HG03095 (cell line): ENCODE measurements at regions not wholly inside any gene's neighbourhood (a gene's known extent, or its start where the extent isn't known, plus 50 kb on each side); places are given as distances from the start of the nearest gene placed in this dataset.

Source experiments
- ATAC-seq: cut with Tn5 transposase; IDR thresholded peaks from one replicate; pipeline ENCODE4 v1.9.1; 2021; ENCODE audit warnings: moderate library complexity; ENCODE audit not compliant: unreplicated experiment

GRCh38 chr16:73389085-73389484 lies 341.2 kb upstream of the ZFHX3 start:
- no peak for ATAC-seq

GRCh38 chr16:73387979-73388378 lies 340.1 kb upstream of the ZFHX3 start:
- no peak for ATAC-seq

- no peak for ATAC-seq
Observed at GRCh38 chr16:73385696-73386095, 337.8 kb upstream of the ZFHX3 start.

GRCh38 chr16:73384506-73385089 lies 336.7 kb upstream of the ZFHX3 start:
- ATAC-seq = no peak

GRCh38 chr16:73383988-73384365 lies 336.0 kb upstream of the ZFHX3 start:
- no peak for ATAC-seq

- ATAC-seq = no peak
Observed at GRCh38 chr16:73383195-73383987, 335.5 kb upstream of the ZFHX3 start.

GRCh38 chr16:73378471-73378870 lies 330.5 kb upstream of the ZFHX3 start:
- no peak for ATAC-seq

- ATAC-seq = no peak
Observed at GRCh38 chr16:73371584-73372319, 323.8 kb upstream of the ZFHX3 start.

- no peak for ATAC-seq
Observed at GRCh38 chr16:73369851-73370250, 321.9 kb upstream of the ZFHX3 start.

- no peak for ATAC-seq
Observed at GRCh38 chr16:73368715-73369114, 320.8 kb upstream of the ZFHX3 start.

GRCh38 chr16:73365016-73365551 lies 317.2 kb upstream of the ZFHX3 start:
- ATAC-seq = no peak

- ATAC-seq = no peak
Observed at GRCh38 chr16:73364413-73364812, 316.5 kb upstream of the ZFHX3 start.

GRCh38 chr16:73361061-73361460 lies 313.1 kb upstream of the ZFHX3 start:
- no peak for ATAC-seq

- no peak for ATAC-seq
Observed at GRCh38 chr16:73356401-73357079, 308.6 kb upstream of the ZFHX3 start.

- no peak for ATAC-seq
Observed at GRCh38 chr16:73355981-73356380, 308.1 kb upstream of the ZFHX3 start.

- no peak for ATAC-seq
Observed at GRCh38 chr16:73354434-73354833, 306.5 kb upstream of the ZFHX3 start.

- no peak for ATAC-seq
Observed at GRCh38 chr16:73350707-73351452, 303.0 kb upstream of the ZFHX3 start.

- no peak for ATAC-seq
Observed at GRCh38 chr16:73347500-73348375, 299.8 kb upstream of the ZFHX3 start.

- ATAC-seq = no peak
Observed at GRCh38 chr16:73339821-73340220, 291.9 kb upstream of the ZFHX3 start.
